ENCODE measurements at regions not wholly inside any gene's neighbourhood (a gene's known extent, or its start where the extent isn't known, plus 50 kb on each side); places are given as distances from the start of the nearest gene placed in this dataset.

DNA sequence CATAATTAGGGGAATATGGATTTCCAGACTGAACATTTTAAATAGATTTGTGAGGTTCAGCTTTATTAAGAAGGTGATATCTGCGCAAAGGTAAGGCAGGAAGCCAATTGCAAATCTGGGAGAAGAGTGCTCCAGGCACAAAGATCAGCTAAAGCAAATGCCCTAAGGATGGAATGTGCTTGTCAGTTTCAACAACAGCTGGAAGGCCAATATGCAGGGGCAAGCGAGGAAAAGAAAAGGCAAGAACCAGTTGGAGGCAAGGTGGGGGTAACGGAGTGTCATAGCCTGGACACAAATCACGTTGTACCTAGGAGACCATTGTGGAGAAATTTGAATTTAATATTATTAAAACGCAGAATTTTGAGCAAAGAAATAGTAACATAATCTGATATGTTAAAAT is 1710.3 kb upstream of the PCDH7 start:
- H3K27me3 ChIP-seq (ENCODE audit: insufficient read depth, low read length) = no peaks in the 10 kb centered on the region
- H3K4me3 ChIP-seq (ENCODE audit: low read length) = no peak overlapping the region
- peaks cover 11% of the 10 kb centered on the region for H3K4me1 ChIP-seq (ENCODE audit: insufficient read depth, low read length)
- no peaks in the 10 kb centered on the region for H3K9me3 ChIP-seq (ENCODE audit: insufficient read depth, low read depth, low read length)
- H3K36me3 ChIP-seq (ENCODE audit: insufficient read depth, low read depth, low read length) = no peaks in the 10 kb centered on the region
- no peak overlapping the region for H3K9ac ChIP-seq (ENCODE audit: low read depth, low read length)
- H3K27ac ChIP-seq (ENCODE audit: low read length) = no peak overlapping the region

DNA sequence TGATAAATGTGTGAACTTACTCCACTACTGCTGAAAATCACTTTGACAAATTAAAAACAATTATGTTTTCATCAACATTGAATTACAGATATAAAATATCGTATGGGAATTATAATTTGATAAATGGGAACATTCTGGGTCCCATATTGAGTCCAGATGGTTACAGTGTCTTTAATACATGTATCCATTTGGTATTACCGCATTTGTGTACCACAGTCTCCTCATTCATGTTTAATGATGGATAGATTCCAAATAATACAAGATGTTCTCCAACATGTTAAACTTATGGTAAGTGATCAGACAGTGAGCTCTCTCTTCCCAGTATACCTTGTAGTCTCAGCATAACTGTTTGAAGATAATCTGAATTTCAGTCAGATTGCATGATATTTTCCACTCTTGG is 1706.8 kb upstream of the PCDH7 start:
- Histone ChIP-seq H3K27me3 (ENCODE audit: insufficient read depth, low read length) (no peaks in the 10 kb centered on the region), H3K27ac (ENCODE audit: low read length) (no peak overlapping the region), H3K4me3 (ENCODE audit: low read length) (no peak overlapping the region), H3K4me1 (ENCODE audit: insufficient read depth, low read length) (peaks cover 11% of the 10 kb centered on the region), H3K36me3 (ENCODE audit: insufficient read depth, low read depth, low read length) (no peaks in the 10 kb centered on the region), H3K9ac (ENCODE audit: low read depth, low read length) (no peak overlapping the region), H3K9me3 (ENCODE audit: insufficient read depth, low read depth, low read length) (no peaks in the 10 kb centered on the region)

DNA sequence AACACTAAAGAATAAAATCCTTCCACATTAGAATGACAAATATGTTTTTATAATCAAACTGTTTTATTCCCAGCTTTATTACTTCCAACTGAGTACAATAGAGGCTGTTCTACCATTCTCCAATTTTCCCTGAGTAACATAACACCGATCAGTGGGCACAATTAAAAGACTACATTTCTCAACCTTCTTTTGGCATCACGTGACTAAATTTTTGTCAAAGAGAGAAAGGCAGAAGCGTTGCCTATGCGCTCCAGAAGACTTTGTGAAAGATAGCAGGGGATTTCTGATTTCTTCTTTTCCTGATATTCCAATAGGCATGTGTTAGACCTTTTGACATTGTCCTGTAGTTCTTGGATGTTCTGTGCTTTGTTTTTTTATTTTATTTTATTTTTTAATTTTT is 1705.6 kb upstream of the PCDH7 start:
- H3K36me3 ChIP-seq (ENCODE audit: insufficient read depth, low read depth, low read length) = no peaks in the 10 kb centered on the region
- peaks cover 10% of the 10 kb centered on the region for H3K4me1 ChIP-seq (ENCODE audit: insufficient read depth, low read length)
- H3K9ac ChIP-seq (ENCODE audit: low read depth, low read length) = no peak overlapping the region
- H3K4me3 ChIP-seq (ENCODE audit: low read length) = no peak overlapping the region
- H3K27ac ChIP-seq (ENCODE audit: low read length) = no peak overlapping the region
- H3K27me3 ChIP-seq (ENCODE audit: insufficient read depth, low read length) = no peaks in the 10 kb centered on the region
- H3K9me3 ChIP-seq (ENCODE audit: insufficient read depth, low read depth, low read length) = no peaks in the 10 kb centered on the region

DNA sequence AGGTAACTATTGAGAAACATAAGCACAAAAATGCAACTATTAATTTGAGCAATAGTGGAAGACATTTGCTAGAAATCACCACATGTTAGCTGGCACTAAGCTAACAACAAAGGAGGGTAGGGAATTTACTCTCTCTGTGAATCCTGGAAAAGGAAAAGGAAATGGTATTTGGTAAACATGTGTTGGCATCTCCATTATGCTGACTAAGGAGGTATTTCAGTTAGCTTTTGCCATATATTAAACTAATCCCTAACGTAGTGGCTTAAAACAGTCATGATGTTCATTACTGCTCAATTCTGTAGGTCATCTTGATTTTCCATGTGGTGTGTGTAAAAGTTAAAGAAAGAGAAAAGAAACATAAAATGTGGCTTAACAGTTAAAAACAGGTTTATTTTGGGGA is 1686.5 kb upstream of the PCDH7 start:
- Histone ChIP-seq H3K9me3 (ENCODE audit: insufficient read depth, low read depth, low read length) (peaks cover 15% of the 10 kb centered on the region), H3K36me3 (ENCODE audit: insufficient read depth, low read depth, low read length) (no peaks in the 10 kb centered on the region), H3K4me1 (ENCODE audit: insufficient read depth, low read length) (no peaks in the 10 kb centered on the region), H3K27me3 (ENCODE audit: insufficient read depth, low read length) (no peaks in the 10 kb centered on the region), H3K4me3 (ENCODE audit: low read length) (no peak overlapping the region), H3K27ac (ENCODE audit: low read length) (no peak overlapping the region), H3K9ac (ENCODE audit: low read depth, low read length) (no peak overlapping the region)

DNA sequence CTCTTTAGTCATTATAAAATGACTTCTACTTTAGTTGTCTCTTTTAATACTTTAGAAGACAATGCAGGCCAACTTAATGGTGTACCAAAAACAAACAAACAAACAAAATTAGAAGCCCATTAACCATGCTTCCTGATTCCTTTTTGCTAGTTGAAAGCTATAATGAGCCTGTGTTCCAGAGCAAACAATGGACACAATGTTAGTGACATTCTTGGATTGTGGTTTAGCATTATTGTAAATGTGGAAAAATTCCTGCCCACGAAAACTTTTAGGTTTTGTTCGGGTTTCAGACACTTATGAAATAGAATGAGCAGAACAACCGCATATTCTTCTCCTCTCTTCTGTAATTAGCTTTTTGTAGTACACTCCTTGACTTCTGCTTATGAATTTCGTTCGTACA is 1682.7 kb upstream of the PCDH7 start:
- Histone ChIP-seq H3K4me3 (ENCODE audit: low read length) (no peak overlapping the region), H3K9me3 (ENCODE audit: insufficient read depth, low read depth, low read length) (peaks cover 15% of the 10 kb centered on the region), H3K9ac (ENCODE audit: low read depth, low read length) (no peak overlapping the region), H3K36me3 (ENCODE audit: insufficient read depth, low read depth, low read length) (no peaks in the 10 kb centered on the region), H3K4me1 (ENCODE audit: insufficient read depth, low read length) (no peaks in the 10 kb centered on the region), H3K27ac (ENCODE audit: low read length) (no peak overlapping the region), H3K27me3 (ENCODE audit: insufficient read depth, low read length) (no peaks in the 10 kb centered on the region)

DNA sequence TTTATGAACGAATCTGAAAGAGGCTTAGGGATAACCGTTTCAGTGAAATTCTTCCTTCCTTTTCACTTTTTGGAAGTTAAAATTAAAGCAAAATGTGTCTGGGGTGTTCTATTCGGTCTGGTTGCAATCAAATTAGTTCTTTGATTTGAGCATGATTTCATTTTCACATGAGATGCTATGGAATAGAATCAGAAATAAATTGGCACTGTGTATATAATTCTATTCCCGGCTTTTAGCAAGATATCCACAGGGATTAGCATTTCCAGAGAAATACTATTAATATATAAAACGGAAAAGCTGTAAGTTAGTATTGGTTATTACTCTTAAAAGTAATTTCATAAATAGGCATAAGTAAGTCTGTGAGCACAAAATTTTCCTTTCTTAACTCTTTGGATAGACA is 1676.8 kb upstream of the PCDH7 start:
- no peaks in the 10 kb centered on the region for H3K4me1 ChIP-seq (ENCODE audit: insufficient read depth, low read length)
- H3K4me3 ChIP-seq (ENCODE audit: low read length) = no peak overlapping the region
- no peak overlapping the region for H3K9ac ChIP-seq (ENCODE audit: low read depth, low read length)
- no peak overlapping the region for H3K27ac ChIP-seq (ENCODE audit: low read length)
- H3K36me3 ChIP-seq (ENCODE audit: insufficient read depth, low read depth, low read length) = no peaks in the 10 kb centered on the region
- no peaks in the 10 kb centered on the region for H3K9me3 ChIP-seq (ENCODE audit: insufficient read depth, low read depth, low read length)
- H3K27me3 ChIP-seq (ENCODE audit: insufficient read depth, low read length) = no peaks in the 10 kb centered on the region

DNA sequence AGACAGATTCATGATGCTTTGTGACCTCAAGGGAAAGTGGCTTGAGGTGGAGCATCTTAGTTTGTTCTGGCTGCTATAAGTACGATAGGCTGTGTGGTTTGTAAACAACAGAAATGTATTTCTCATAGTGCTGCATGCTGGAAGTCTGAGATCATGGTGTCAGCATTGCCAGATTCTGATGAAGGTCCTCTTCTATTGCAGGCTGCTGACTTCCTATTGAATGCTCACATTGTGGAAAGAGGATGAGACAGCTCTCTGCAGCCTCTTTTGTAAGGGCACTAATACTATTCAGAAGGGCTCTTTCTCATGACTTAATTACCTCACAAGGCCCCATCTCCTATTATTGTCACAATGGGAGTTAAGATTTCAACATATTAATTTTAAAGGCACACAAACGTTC is 1674.0 kb upstream of the PCDH7 start:
- Histone ChIP-seq H3K4me1 (ENCODE audit: insufficient read depth, low read length) (peaks cover 8% of the 10 kb centered on the region; the same call in 1 of the 2 replicates), H3K9me3 (ENCODE audit: insufficient read depth, low read depth, low read length) (no peaks in the 10 kb centered on the region), H3K27me3 (ENCODE audit: insufficient read depth, low read length) (no peaks in the 10 kb centered on the region), H3K9ac (ENCODE audit: low read depth, low read length) (no peak overlapping the region), H3K4me3 (ENCODE audit: low read length) (no peak overlapping the region), H3K27ac (ENCODE audit: low read length) (no peak overlapping the region), H3K36me3 (ENCODE audit: insufficient read depth, low read depth, low read length) (no peaks in the 10 kb centered on the region)

DNA sequence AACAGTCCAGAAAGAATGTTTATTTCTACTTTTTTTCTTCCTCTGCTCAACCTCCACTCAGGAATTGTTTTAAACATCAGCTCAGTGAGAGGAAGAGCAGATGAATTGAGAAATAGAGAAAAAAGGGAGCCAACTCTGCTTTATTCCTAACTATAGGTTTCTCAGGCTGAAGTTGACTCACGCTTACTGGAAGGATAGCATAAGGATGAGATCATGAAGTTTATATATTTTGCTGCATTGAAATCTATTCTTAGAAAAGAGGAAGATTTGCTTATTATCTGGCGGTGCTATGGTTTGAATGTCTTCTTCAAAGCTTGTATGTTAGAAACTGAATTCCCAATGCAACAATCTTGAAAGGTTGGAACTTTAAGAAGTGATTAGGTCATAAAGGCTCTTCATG is 1673.4 kb upstream of the PCDH7 start:
- H3K4me1 ChIP-seq (ENCODE audit: insufficient read depth, low read length) = peaks cover 14% of the 10 kb centered on the region; the same call in 1 of the 2 replicates
- no peaks in the 10 kb centered on the region for H3K9me3 ChIP-seq (ENCODE audit: insufficient read depth, low read depth, low read length)
- H3K9ac ChIP-seq (ENCODE audit: low read depth, low read length) = no peak overlapping the region
- no peaks in the 10 kb centered on the region for H3K27me3 ChIP-seq (ENCODE audit: insufficient read depth, low read length)
- H3K4me3 ChIP-seq (ENCODE audit: low read length) = no peak overlapping the region
- no peaks in the 10 kb centered on the region for H3K36me3 ChIP-seq (ENCODE audit: insufficient read depth, low read depth, low read length)
- no peak overlapping the region for H3K27ac ChIP-seq (ENCODE audit: low read length)

DNA sequence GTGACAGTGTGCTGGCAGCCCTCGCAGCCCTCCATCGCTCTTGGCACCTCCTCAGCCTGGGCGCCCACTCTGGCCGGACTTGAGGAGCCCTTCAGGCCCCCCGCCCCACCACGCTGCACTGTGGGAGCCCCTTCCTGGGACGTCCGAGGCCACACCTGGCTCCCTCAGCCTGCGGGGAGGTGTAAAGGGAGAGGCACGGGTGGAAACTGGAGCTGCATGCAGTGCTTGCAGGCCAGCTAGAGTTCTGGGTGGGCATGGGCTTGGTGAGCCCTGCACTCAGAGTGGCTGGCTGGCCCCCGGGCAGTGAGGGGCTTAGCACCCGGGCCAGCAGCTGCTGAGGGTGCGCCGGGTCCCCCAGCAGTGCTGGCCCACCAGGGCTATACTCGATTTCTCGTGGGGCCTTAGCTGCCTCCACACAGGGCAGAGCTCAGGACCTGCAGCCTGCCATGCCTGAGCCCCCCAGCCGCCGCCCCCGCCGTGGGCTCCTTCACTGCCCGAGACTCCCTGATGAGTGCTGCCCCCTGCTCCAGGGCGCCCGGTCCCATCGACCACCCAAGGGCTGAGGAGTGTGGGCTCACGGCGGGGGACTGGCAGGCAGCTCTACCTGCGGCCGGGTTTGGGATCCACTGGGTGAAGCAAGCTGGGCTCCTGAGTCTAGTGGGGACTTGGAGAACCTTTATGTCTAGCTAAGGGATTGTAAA is 1672.7 kb upstream of the PCDH7 start:
- Histone ChIP-seq H3K27ac (ENCODE audit: low read length) (no peak overlapping the region), H3K4me3 (ENCODE audit: low read length) (no peak overlapping the region), H3K9me3 (ENCODE audit: insufficient read depth, low read depth, low read length) (no peaks in the 10 kb centered on the region), H3K4me1 (ENCODE audit: insufficient read depth, low read length) (peaks cover 19% of the 10 kb centered on the region; the same call in 1 of the 2 replicates), H3K9ac (ENCODE audit: low read depth, low read length) (no peak overlapping the region), H3K36me3 (ENCODE audit: insufficient read depth, low read depth, low read length) (no peaks in the 10 kb centered on the region), H3K27me3 (ENCODE audit: insufficient read depth, low read length) (no peaks in the 10 kb centered on the region)

DNA sequence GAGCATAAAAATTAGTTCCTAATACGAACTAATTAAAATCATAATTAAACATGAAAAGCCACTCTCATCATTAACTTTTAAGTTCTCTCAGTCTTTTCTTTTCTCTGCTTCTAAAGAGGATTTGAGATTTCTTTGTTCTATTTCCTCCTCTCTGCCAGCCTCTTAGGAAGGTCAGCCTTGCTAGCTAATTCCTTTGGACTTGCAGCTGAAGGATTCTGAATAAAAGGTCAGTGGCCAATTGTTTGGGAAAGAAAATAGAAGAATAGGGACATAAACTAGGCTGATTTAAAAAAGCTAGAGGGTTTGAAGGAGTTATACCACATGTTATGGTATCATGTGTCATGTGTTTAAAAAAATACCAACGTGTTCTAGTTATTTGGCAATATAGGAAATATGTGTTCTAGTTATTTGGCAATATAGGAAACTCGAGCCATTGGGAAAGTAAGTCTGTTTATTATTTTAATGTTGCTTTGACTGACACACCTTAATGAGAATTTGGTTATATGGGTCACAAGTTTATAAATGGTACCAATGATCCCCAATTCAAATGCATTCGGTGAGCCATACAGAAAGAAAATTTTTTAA is 1668.7 kb upstream of the PCDH7 start:
- Histone ChIP-seq H3K27me3 (ENCODE audit: insufficient read depth, low read length) (no peaks in the 10 kb centered on the region), H3K4me3 (ENCODE audit: low read length) (no peak overlapping the region), H3K9me3 (ENCODE audit: insufficient read depth, low read depth, low read length) (no peaks in the 10 kb centered on the region), H3K9ac (ENCODE audit: low read depth, low read length) (no peak overlapping the region), H3K27ac (ENCODE audit: low read length) (no peak overlapping the region), H3K4me1 (ENCODE audit: insufficient read depth, low read length) (peaks cover 19% of the 10 kb centered on the region; the same call in 1 of the 2 replicates), H3K36me3 (ENCODE audit: insufficient read depth, low read depth, low read length) (no peaks in the 10 kb centered on the region)

DNA sequence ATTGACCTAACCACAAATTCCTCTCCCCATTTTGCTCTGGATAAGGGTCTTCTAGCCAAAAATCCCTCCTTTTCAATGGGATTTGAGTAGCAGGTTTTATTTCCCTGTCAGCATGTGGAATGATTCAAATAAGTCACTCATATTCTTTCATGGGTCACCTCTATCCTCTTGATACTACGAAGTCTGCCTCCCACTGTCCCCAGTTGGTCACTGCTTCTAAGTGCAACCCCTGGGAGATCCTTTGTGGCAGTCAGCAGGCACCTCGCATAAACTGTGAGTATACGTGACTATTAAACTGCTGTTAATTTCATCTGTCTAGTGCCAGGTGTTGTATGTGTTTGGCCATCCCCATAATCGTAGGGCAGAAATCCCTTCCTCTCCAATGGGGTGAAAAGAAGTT is 1667.9 kb upstream of the PCDH7 start:
- Histone ChIP-seq H3K9me3 (ENCODE audit: insufficient read depth, low read depth, low read length) (no peaks in the 10 kb centered on the region), H3K4me3 (ENCODE audit: low read length) (no peak overlapping the region), H3K27ac (ENCODE audit: low read length) (no peak overlapping the region), H3K27me3 (ENCODE audit: insufficient read depth, low read length) (no peaks in the 10 kb centered on the region), H3K4me1 (ENCODE audit: insufficient read depth, low read length) (peaks cover 19% of the 10 kb centered on the region; the same call in 1 of the 2 replicates), H3K9ac (ENCODE audit: low read depth, low read length) (no peak overlapping the region), H3K36me3 (ENCODE audit: insufficient read depth, low read depth, low read length) (no peaks in the 10 kb centered on the region)

DNA sequence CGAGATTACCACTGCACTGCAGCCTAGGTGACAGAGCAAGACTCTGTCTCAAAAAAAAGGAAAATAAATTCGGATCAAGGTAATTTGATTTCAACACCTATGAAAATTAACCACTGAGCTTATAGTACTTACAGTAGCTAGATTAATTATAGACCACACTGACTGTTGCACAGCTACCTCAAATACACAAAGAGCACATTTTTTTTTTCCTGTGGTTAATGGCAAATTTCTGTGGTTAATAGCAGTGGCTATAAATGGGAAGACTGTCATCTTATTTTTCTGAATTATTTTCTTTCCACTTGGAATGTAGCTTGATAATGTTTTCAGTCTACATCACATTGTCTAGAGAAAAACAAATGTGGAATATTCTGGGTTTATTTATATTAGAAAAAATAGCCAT is 1661.6 kb upstream of the PCDH7 start:
- H3K27me3 ChIP-seq (ENCODE audit: insufficient read depth, low read length) = no peaks in the 10 kb centered on the region
- no peaks in the 10 kb centered on the region for H3K9me3 ChIP-seq (ENCODE audit: insufficient read depth, low read depth, low read length)
- no peak overlapping the region for H3K4me3 ChIP-seq (ENCODE audit: low read length)
- H3K9ac ChIP-seq (ENCODE audit: low read depth, low read length) = no peak overlapping the region
- no peaks in the 10 kb centered on the region for H3K4me1 ChIP-seq (ENCODE audit: insufficient read depth, low read length)
- no peaks in the 10 kb centered on the region for H3K36me3 ChIP-seq (ENCODE audit: insufficient read depth, low read depth, low read length)
- no peak overlapping the region for H3K27ac ChIP-seq (ENCODE audit: low read length)

Measured in iPS-20b (cell line).